ENCODE measurements at regions not wholly inside any gene's neighbourhood (a gene's known extent, or its start where the extent isn't known, plus 50 kb on each side); places are given as distances from the start of the nearest gene placed in this dataset.
"Not testable (repeated sequence)": the region's sequence is repeated elsewhere in the genome, so short reads cannot be mapped to it uniquely, and the experiment has no call there.

DNA sequence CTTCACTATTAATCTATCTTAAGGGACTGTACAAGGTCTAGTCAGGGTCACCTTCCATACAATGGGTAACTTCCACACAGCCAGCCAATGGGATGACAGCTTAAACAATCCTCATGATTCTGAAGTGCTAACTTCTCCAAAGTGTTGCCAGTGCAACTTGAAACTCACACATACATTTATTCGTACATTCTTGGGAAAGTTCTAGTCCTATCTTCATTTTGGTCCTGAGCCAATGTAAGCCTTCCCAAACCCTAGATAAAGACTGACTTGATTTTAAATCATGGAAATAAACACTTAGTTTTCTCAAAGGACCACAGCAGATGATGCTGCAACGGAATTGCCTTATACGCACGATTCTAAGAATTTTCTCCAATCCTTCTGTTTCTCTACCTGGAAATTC lies 117.5 kb upstream of the COL1A2 start:
- FAIRE-seq, result peak; percentile 98

DNA sequence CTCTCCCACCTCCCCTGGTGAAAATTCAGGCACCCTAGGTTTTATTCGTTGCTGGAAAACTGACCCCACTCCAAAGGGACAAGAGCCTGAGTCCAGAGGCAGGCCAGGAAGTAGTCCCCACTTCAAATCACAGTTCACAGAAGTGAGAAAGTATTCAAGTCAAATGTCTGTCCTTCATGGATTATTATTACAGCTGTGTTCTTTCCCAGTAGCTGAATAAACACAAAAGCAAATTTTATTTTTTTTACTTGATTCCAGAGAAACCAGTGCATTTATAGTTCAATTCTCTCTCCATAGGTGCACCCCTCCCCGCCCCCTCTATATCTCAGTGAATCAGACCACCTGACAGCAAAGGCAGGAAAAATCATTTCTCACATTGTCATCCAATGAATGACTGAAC lies 113.8 kb upstream of the COL1A2 start:
- no peak for FAIRE-seq

DNA sequence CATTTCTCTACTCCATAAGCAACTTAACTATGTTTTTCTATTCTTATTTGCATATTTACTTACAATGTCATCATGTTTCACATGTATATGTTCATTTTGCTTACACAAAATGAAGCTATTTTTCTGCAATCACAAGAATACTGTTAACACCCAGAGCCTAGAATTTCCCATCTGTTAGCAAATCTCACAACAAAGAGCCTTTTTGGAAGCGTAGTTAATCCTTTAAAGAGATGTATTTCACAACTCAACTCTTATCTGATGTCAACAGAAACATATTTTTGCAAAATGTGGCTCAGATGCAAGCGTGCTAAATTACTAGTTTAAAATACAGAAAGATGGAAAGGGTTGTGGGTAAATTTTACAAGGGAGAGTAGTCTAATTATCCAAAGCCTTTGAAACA lies 110.6 kb upstream of the COL1A2 start:
- FAIRE-seq, result peak; percentile 5

DNA sequence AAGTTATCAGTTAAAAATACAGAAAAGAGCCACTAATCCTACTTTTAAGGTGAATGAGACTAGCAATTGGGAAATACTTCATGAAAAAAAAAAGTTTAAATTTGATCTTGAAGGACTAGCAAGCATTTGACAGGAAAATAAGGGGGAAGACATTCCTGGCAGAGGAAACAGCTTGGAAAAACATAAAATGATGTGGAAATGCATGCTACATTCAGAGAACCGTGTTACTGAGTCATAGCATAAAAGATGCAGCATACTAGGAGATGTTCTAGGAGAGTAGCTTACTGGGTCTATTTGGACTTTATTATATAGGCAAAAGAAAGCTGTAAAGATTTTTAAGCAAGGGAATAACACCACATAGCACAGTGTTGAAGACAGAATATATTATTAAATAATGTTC lies 108.6 kb upstream of the COL1A2 start:
- peak; percentile 7 for FAIRE-seq

DNA sequence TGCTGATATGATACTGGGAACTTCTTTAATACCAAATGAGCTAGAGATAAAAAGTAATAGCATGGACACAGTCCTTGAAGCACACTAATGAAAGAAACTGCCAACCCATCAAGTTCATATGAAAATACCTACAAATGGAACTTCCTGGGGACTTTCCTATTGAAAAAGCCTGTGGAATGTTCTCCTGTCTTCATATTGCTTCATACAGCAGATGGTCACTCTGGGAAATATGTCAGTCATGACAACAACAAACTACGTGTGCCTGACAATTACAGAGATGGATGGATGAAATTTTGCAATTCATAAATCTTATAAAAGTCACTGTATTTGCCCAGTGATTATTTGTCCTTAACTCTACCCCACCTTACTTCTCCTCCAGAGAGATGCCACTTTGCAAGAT lies 106.6 kb upstream of the COL1A2 start:
- no peak for FAIRE-seq

DNA sequence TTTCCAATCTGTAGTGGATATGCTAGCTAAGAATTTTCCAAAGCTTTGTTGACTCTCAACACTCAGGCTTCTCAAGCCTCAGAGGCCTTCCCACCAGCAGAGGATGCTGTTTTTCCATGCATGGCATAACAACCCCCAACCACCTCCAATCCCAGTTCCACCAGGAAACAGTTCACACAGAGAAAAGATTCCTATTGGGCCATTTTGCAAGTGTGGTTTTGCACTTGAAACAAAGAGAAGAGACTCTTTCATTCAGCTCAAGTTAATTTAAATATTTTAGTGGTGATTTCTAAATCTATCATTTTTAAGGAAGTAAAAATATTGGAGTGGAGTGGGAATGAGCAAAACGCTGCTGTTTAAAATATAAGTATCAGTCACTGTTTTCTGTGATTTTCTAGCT lies 105.6 kb upstream of the COL1A2 start:
- peak; percentile 94 for FAIRE-seq

DNA sequence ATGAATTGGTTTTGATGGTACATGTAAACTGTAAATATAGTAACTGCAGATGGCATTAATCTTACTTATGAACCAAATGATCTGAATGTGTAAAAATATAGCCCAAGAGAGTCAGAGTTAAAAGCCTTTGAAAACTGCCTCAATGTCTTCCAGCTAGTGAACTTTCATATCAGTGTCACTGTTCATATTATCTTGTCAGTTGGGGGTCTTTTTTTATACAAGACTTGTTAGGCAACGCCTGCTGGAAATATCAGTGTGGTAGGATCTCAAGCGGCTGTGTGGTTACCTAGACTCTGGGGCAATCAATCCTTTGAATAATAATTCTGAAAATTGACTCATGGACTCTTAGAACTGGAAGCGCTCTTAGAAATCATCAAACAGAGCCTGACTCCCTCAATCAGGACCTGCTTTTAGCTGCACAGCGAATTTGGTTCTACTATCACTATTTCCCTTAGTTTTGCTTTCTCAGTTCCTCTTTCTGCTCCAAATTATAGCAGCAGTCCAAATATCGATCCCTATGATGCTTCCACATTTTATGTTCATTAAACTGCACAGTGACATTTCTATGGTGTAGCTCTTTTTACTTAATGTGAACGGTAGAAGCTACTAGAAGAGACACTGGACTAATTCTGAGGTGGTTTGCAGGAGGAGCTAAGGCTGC lies 100.1 kb upstream of the COL1A2 start:
- no peak for FAIRE-seq

DNA sequence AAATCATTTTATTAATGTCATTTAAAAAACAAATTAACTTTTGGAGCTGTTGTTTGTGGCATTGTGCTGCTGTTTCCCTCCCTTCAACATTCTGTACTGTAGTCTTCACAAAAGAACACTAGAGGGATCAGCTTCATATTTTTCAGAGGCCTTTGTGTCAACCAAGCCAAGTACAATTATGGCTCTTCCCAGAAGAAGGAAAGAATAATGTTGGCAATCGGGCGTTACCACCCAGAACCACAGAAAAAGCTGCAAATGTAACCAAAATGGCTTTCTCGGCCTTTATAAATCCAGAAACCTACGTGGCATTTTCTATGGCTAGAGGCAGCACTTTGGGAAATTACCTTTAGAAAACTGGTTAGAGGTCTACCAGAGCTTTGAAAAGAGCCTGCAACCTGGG lies 98.8 kb upstream of the COL1A2 start:
- peak; percentile 94 for FAIRE-seq

DNA sequence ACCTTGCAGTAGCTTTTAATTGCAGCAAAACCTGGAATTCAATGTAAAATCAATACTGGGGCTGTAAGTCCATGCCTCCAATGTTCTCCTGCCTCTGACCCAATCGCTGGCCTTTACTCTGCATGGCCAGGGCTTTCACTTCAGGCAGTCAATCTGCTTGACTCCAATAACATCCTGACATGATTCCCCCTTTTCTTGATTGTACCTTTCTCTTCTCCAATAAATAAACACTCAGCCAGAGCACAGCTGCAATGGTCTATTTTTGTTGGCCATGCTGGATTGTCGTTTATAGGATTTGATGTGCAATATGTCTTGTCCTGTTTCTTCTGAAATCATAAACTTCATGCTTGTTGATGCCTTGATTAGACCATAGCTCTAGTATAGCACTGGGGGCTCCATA lies 97.8 kb upstream of the COL1A2 start:
- no peak for FAIRE-seq

DNA sequence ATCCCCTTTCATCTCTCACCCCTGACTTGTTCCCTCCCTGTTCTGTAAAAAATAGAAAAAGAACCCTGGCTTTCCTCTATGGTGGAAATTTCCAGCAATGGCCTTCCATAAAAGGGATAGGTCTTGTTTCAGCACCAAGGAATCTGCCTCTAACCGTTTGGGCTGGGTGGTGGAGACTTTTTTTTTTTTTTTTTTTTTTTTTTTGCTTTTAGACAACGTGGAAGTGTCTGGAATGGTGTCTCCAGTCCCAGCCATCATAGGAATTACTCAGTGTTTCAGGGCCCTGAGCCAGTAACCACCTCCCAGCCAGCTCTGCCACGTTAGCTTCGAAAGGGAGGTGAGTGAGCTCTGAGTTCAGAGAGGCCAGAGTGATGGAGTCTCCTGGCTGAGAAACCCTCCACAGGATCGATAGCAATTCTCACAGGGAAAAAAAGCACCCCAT lies 97.3 kb upstream of the COL1A2 start:
- FAIRE-seq, result no peak

DNA sequence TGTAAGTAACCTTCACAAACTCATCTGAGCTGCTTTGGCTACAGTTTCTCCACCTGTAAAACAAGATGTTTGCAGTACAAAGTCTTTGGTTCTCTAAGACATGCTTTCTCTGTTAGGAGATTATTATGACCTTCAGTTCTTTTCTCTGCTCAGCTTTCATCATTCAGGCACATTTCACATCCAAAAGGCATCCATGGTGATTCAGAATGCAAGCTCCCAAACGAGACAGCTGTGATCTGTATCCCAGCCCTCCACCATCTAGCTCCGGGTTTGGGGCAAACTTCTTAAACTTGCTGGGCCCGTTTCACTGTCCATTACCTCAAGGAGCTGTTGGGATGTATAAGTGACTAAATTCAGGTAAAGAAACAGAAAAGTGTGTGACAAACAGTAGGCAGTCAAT lies 95.8 kb upstream of the COL1A2 start:
- FAIRE-seq, result no peak

DNA sequence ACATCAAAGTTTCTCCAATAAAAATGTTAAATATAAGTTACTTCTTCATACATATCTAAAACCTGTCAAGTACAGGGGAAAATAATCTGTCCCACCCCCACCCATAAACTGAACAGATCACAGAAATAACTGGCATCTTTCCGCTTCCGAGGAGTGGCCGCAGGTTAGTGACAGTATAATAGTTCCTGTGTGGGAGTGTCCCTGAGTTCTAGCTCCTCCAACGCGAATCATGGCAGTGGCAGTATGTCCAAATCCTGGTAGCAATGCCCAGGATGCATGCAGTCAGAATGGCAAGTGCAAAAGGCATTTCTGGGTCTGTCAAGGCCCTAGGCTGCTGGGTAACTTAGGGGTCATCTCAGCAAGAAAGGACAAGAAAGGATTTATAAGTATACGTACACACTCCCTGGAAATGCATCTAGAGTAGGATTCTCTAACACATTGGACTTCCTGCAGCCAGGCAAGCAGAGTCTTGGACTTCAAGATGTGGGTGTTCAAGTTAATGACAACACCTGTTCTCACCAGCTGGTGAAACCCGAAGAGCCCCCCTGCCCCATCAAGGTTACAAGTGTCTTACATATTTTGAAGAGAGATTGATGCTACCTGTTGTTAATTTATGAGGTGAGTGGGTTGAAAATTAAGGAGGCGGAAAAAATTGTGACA lies 94.4 kb upstream of the COL1A2 start:
- FAIRE-seq, result no peak

DNA sequence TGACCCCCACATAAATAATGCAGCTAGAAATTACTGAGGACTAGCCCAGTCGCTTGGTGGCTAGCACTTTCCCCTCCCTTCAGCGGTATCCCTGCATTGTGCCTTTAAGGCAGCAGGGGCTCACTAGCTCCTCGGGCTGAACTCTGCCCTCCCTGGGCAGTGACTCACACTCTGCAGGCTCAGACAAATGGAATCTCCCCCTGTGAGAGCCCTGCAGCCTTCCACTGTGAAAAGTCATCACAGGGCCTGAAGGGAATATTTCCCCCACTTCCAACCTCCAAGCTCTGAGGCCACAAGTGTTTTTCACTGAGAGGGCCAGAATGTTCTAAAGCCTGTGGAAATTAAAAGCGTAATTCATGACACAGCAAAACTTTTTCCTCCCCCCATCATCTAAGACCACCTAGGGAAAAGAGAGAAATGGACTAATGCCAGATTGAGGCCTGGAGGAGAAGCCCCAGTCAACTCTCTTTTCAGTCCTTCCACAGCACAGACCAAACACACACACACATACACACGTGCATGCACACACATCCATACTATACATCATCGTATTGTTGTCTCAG lies 93.6 kb upstream of the COL1A2 start:
- FAIRE-seq, result peak; percentile 78

DNA sequence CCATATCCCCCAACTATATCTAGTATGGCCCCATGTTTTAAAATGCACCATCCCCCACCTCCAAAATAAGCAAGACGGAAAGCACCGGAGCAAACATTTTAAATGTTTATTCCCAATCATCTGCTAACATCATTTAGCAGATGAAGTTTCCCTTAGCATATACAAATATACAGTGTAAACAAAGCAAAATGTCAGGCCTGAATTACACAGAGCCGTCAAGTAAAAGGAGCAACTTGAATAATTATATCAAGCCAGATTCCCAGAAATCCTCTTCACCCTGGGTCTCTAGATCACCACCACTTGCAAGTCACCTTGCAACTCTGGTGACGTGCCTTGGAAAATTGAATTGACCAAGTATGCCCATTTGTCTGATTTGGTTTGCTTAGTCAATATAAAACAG lies 91.6 kb upstream of the COL1A2 start:
- no peak for FAIRE-seq

DNA sequence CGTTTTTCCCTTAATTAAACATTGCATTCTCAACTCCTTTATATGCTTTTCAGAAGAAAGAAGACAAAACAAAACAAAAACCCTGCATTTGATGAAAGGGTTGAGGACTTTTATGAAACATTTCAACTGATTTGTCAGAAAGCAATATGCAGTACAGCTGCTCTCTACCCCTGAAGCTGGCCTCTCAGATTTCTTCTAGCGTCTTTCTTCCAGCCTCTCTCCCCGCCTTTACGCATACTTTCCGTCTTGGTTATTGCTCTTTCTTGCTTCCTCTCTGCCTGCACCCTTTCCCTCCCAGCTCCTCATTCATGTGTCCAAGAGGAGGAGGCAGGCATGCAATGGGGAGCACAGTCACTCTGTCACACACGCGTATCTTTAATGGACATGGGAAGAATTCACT lies 91.0 kb upstream of the COL1A2 start:
- FAIRE-seq, result no peak

DNA sequence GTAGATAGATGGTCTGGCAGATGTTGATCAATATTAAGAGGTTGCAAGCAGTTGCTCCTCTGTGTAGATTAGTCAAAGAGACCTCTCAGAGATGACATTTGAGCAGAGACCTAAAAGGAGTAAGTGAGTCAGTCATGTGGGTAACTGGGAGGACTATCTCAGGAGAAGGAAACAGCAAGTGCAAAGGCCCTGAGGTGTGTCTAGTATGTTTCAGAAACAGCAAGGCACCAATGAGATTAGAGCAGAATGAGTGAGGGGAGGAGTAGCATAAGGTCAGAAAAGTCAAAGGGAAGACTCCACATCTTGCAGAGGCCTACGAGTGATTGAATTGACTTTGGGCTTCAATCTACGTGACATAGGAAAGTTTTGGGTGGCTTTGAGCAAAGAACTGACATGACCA lies 89.8 kb upstream of the COL1A2 start:
- FAIRE-seq, result no peak

DNA sequence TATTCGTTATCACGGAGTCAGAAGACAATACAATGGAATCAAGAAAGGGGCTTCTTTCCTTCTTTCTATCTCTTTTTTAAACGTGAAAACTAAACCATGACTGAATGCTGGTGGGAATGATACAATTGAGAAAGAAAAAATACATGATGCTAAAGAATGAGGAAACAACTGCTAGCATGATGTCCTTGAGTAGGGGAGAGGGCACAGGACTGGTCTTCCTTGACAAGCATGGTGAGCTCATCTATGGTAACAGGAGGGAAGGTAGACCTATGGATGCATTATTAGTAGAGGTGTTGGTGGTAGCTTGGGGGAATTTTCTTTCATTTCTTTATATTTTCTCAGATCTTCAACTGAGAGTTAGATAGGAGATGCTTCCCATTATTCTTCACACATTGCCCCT lies 88.9 kb upstream of the COL1A2 start:
- no peak for FAIRE-seq

DNA sequence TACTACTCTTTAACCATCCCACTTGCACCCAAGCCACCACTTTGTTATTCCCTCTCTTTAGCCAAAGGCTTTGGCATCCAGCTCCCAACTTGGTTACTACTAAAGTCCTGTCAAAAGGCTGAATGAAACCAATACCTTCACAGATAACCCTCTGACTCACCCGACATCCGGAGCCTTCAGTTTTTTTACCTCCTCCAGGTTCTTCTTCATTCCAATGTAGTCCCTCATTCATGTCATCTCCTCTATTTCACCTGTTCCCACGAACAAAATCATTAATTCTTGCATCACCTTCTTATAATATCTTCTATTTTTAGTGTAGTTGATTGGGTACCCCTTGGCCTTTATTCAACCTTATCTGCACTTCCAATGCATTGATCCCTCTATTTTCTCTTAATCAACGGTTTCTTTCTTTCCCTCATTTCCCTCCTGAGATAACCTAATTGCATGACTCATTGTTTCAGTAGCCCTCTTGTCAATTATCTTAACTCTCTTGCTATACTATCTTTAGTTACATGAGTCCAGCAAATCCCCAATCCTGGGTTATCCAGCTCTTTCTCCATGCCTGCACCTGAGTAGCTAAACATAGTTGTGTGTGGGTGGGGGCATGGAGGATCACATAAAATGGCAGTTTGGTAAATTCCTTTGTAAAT lies 87.2 kb upstream of the COL1A2 start:
- no peak for FAIRE-seq

DNA sequence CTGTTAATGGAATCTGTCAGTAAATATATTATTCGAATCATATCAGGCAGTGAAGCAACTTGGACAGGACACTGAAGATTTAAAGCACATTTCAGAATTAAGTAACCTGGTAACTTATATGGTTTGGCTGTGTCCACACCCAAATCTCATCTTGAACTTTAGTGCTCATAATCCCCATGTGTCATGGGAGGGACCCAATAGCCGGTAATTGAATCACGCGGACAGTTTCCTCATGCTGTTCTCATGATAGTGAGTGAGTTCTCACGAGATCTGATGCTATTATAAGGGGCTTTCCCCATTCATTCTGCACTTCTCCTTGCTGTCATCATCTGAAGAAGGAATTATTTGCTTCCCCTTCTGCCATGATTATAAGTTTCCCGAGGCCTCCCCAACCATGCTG lies 83.2 kb upstream of the COL1A2 start:
- no peak for FAIRE-seq

DNA sequence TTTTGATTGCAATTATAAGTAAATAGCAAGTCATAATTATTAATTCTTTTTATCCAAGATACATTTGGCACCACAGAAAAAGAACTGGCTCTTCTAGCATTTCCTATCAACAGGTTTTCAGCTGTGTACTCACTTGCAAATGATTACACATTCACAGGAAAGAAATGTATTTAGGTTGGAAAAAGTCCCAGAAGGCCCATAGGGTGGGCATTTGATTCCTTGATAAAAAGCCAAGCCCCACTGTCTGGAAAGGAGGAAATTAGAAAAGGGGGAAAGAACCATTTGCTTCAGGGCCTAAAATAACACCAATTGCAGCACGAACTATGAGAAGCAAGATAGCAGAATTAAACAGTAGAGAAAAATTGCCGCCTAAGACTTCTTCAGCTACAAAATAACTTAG lies 80.8 kb upstream of the COL1A2 start:
- FAIRE-seq, result no peak

DNA sequence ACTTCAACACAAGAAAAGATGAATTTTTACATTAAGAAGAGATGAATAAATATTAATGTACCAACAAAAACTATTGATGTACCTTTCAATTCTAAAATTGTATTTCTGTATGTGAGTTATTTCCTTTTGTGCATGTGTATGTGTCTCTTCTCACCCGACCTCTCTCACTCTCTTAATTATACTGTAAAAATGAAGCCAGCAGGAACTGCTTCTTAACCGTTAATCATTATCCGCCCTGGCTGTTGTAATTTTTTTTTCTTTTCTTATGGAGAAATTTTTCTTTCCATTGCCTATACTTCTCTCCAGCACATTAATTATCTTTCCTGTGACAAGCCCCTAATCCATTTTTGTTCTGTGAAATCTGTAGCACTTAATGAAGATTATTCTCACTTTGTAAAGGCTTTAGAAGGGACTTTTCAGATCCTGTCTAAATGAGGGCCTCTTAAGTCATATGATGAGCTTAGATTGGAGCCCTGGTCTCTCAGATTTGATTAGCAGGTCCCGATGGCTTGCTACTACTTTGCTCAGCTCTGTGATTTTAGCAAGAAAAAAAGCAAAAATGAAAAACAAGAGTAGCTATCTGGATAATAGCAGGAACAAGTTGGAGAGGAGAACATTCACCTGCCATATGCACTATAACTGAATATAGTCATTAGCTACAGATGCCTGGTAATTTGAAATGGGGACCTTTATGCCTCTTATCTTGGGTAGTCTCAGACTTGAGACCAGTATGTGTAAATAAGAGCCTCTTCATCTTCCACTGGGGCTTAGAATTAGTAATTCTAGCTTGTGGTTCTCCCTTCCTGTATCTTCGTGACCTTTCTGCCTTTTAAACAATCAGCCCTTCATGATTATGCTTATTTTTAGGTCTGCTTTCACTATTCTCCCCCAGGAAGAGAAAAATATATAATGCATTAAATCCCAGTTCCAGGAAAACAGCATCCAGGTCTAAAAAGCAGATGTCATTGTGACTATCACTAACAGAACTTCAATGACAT lies 80.0 kb upstream of the COL1A2 start:
- FAIRE-seq, result no peak

DNA sequence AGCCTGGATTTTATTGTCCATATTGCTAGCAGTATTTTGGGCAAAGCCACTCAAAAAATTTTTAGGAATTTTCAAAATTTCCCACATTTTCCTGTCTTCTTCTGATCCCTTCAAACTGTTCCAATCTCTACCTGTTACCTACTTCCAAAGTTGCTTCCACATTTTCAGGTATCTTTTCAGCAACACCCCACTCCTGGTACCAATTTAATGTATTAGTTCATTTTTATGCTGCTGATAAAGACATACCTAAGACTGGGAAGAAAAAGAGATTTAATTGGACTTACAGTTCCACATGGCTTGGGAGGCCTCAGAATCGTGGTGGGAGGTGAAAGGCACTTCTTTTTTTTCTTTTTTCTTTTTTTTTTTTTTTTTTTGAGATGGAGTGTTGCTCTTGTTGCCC lies 73.6 kb upstream of the COL1A2 start:
- FAIRE-seq, result not testable (repeated sequence)

DNA sequence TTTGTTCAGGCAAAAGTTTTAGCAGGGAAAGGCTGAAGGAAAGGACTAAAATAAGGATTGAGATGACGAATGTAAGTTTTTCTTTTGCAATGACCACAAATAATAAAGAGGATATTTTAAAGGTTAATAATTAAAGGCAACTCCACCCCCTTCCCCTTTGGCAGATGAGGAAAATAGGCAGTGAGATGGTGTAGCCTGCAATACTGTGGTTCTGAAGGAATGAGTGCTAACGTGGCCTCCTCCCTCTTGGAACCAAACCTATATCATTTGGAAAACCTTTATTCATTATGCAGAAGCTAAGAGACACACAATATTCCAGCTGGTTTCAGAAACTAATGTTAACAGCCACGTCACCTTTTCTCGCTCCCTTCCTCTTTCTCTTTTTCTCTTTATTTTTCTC lies 70.9 kb upstream of the COL1A2 start:
- FAIRE-seq, result no peak
